Progenitor cell of endocrine pancreas (in vitro differentiated cells): ENCODE measurements at regions not wholly inside any gene's neighbourhood (a gene's known extent, or its start where the extent isn't known, plus 50 kb on each side); places are given as distances from the start of the nearest gene placed in this dataset.

Experiments used
- DNase-seq: peaks from one replicate; pipeline ENCODE4 v3.0.0; 2021; ENCODE audit warnings: low spot score; ENCODE audit not compliant: unreplicated experiment
- H3K27ac Mint-ChIP-seq: 2 replicates; pipeline ENCODE4 v1.8.0; 2021; ENCODE audit warnings: mild to moderate bottlenecking, moderate library complexity, mixed read lengths
- H3K27me3 Mint-ChIP-seq: 2 replicates; pipeline ENCODE4 v1.8.0; 2021; ENCODE audit warnings: mixed read lengths
- H3K36me3 Mint-ChIP-seq: 2 replicates; pipeline ENCODE4 v1.8.0; 2022; ENCODE audit warnings: mixed read lengths; ENCODE audit not compliant: insufficient read depth
- H3K4me1 Mint-ChIP-seq: 2 replicates; pipeline ENCODE4 v1.8.0; 2021; ENCODE audit warnings: low read depth, mixed read lengths
- H3K4me3 Mint-ChIP-seq: 2 replicates; pipeline ENCODE4 v1.8.0; 2021; ENCODE audit warnings: low read depth, mild to moderate bottlenecking, moderate library complexity, mixed read lengths
- H3K9me3 Mint-ChIP-seq: 2 replicates; pipeline ENCODE4 v1.8.0; 2021; ENCODE audit warnings: low read depth, mixed read lengths
- CTCF ChIP-seq: fragments of 200-600 bp; sonication (generic); IDR thresholded peaks from one replicate; pipeline ENCODE4 v1.5.0; 2021; ENCODE audit warnings: antibody characterized with exemption, mild to moderate bottlenecking; ENCODE audit not compliant: unreplicated experiment

- Mint-ChIP-seq H3K9me3 (no peaks in the 10 kb centered on the region), H3K27me3 (no peaks in the 10 kb centered on the region), H3K4me3 (no peak overlapping the region), H3K27ac (no peak overlapping the region), H3K36me3 (no peaks in the 10 kb centered on the region), H3K4me1 (peaks cover 5% of the 10 kb centered on the region)
- no peak for DNase-seq
- TF ChIP-seq CTCF, result no peak
Observed at GRCh38 chr5:136620016-136620419, 254.7 kb upstream of the TRPC7 start.

GRCh38 chr5:136619556-136619955 lies 254.2 kb upstream of the TRPC7 start:
- Mint-ChIP-seq H3K27ac (no peak overlapping the region), H3K4me1 (peaks cover 2% of the 10 kb centered on the region), H3K4me3 (no peak overlapping the region), H3K27me3 (no peaks in the 10 kb centered on the region), H3K36me3 (no peaks in the 10 kb centered on the region), H3K9me3 (no peaks in the 10 kb centered on the region)
- TF ChIP-seq CTCF, result no peak
- no peak for DNase-seq

- Mint-ChIP-seq H3K27ac (no peak overlapping the region), H3K4me3 (no peak overlapping the region), H3K9me3 (no peaks in the 10 kb centered on the region), H3K4me1 (no peaks in the 10 kb centered on the region), H3K36me3 (no peaks in the 10 kb centered on the region), H3K27me3 (no peaks in the 10 kb centered on the region)
- TF ChIP-seq CTCF, result no peak
- DNase-seq, result no peak
Observed at GRCh38 chr5:136615251-136616119, 250.1 kb upstream of the TRPC7 start.

GRCh38 chr5:136613230-136613629 lies 247.9 kb upstream of the TRPC7 start:
- Mint-ChIP-seq H3K27ac (no peak overlapping the region), H3K4me3 (no peak overlapping the region), H3K27me3 (no peaks in the 10 kb centered on the region), H3K4me1 (no peaks in the 10 kb centered on the region), H3K36me3 (no peaks in the 10 kb centered on the region), H3K9me3 (no peaks in the 10 kb centered on the region)
- no peak for TF ChIP-seq CTCF
- DNase-seq, result no peak

GRCh38 chr5:136605638-136606037 lies 240.3 kb upstream of the TRPC7 start:
- no peak overlapping the region for H3K4me3 Mint-ChIP-seq
- DNase-seq, result no peak
- H3K4me1 Mint-ChIP-seq, result no peaks in the 10 kb centered on the region
- H3K27ac Mint-ChIP-seq, result no peak overlapping the region
- no peaks in the 10 kb centered on the region for H3K27me3 Mint-ChIP-seq
- TF ChIP-seq CTCF, result no peak
- H3K9me3 Mint-ChIP-seq, result peaks cover 23% of the 10 kb centered on the region
- no peaks in the 10 kb centered on the region for H3K36me3 Mint-ChIP-seq
